NB4 (cell line): ENCODE measurements at regions not wholly inside any gene's neighbourhood (a gene's known extent, or its start where the extent isn't known, plus 50 kb on each side); places are given as distances from the start of the nearest gene placed in this dataset.
"Not testable (repeated sequence)": the region's sequence is repeated elsewhere in the genome, so short reads cannot be mapped to it uniquely, and the experiment has no call there.

Experiments used
- DNase-seq: peaks from one replicate; pipeline ENCODE4 v3.0.0; 2010; ENCODE audit warnings: low read depth
- H3K4me3 ChIP-seq: one replicate; pipeline ENCODE4 v1.5.1; 2011; ENCODE audit warnings: mild to moderate bottlenecking, low read depth, low read length, moderate library complexity
- CTCF ChIP-seq: IDR thresholded peaks from one replicate; pipeline ENCODE4 v1.5.1; 2012; ENCODE audit warnings: low read depth, low read length
- MAX ChIP-seq: IDR thresholded peaks from 2 replicates; pipeline ENCODE4 v1.6.1; 2011; ENCODE audit warnings: low read depth, low read length
- MYC ChIP-seq: IDR thresholded peaks from 2 replicates; pipeline ENCODE4 v1.6.1; 2011; ENCODE audit warnings: low read depth, low read length
- POLR2A ChIP-seq: IDR thresholded peaks from 2 replicates; pipeline ENCODE4 v1.6.1; 2011; ENCODE audit warnings: mild to moderate bottlenecking; ENCODE audit not compliant: insufficient read length; ENCODE audit errors: extremely low read depth

GRCh38 chr4:101649790-101650515, 140.6 kb upstream of the BANK1 start:
- TF ChIP-seq MYC (no peak), MAX (no peak), POLR2A (no peak), CTCF (no peak)
- no peak for DNase-seq
- no peak overlapping the region for H3K4me3 ChIP-seq

- no peak for DNase-seq
- H3K4me3 ChIP-seq: no peak overlapping the region
- TF ChIP-seq MAX (no peak), MYC (no peak), POLR2A (no peak), CTCF (no peak)
Measured at GRCh38 chr4:101647710-101648034, 142.9 kb upstream of the BANK1 start.

- TF ChIP-seq MAX (no peak), MYC (no peak), CTCF (no peak), POLR2A (no peak)
- H3K4me3 ChIP-seq: no peak overlapping the region
- no peak for DNase-seq
Measured at GRCh38 chr4:101644516-101644915, 146.0 kb upstream of the BANK1 start.

- no peak for TF ChIP-seq MAX
- no peak for TF ChIP-seq POLR2A
- no peak for TF ChIP-seq CTCF
- no peak for TF ChIP-seq MYC
- H3K4me3 ChIP-seq: no peak overlapping the region
- peak; percentile 3 for DNase-seq
Measured at GRCh38 chr4:101643186-101643837, 147.2 kb upstream of the BANK1 start.

- not testable (repeated sequence) for H3K4me3 ChIP-seq
Measured at GRCh38 chr4:101632766-101633165, 157.8 kb upstream of the BANK1 start.

GRCh38 chr4:101630319-101630986, 160.1 kb upstream of the BANK1 start:
- TF ChIP-seq POLR2A (no peak), MAX (no peak), MYC (no peak), CTCF (no peak)
- DNase-seq: no peak

More at GRCh38 chr4:101632766-101633165, 157.8 kb upstream of the BANK1 start:
- not testable (repeated sequence) for DNase-seq

More at GRCh38 chr4:101630319-101630986, 160.1 kb upstream of the BANK1 start:
- no peak overlapping the region for H3K4me3 ChIP-seq
